ENCODE measurements at regions not wholly inside any gene's neighbourhood (a gene's known extent, or its start where the extent isn't known, plus 50 kb on each side); places are given as distances from the start of the nearest gene placed in this dataset.

- intact Hi-C loops (cut with DNase I; ENCODE audit: low total_unique reads): no loop called here
- Histone ChIP-seq H3K27ac (no peak overlapping the region), H3K9me3 (no peaks in the 10 kb centered on the region), H3K36me3 (no peaks in the 10 kb centered on the region), H3K4me1 (no peaks in the 10 kb centered on the region), H3K27me3 (no peaks in the 10 kb centered on the region), H3K4me3 (no peak overlapping the region)
- TF ChIP-seq, protein P1, sequence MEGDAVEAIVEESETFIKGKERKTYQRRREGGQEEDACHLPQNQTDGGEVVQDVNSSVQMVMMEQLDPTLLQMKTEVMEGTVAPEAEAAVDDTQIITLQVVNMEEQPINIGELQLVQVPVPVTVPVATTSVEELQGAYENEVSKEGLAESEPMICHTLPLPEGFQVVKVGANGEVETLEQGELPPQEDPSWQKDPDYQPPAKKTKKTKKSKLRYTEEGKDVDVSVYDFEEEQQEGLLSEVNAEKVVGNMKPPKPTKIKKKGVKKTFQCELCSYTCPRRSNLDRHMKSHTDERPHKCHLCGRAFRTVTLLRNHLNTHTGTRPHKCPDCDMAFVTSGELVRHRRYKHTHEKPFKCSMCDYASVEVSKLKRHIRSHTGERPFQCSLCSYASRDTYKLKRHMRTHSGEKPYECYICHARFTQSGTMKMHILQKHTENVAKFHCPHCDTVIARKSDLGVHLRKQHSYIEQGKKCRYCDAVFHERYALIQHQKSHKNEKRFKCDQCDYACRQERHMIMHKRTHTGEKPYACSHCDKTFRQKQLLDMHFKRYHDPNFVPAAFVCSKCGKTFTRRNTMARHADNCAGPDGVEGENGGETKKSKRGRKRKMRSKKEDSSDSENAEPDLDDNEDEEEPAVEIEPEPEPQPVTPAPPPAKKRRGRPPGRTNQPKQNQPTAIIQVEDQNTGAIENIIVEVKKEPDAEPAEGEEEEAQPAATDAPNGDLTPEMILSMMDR (IDR thresholded peaks at IDR 0.05): no peak
- DNase-seq: no peak
Observed at GRCh38 chr5:91478096-91478495, 95.0 kb upstream of the ARRDC3 start.

GRCh38 chr5:91477408-91477807, 94.3 kb upstream of the ARRDC3 start:
- Histone ChIP-seq H3K4me1 (no peaks in the 10 kb centered on the region), H3K27me3 (no peaks in the 10 kb centered on the region), H3K27ac (no peak overlapping the region), H3K4me3 (no peak overlapping the region), H3K36me3 (no peaks in the 10 kb centered on the region), H3K9me3 (no peaks in the 10 kb centered on the region)
- no peak for DNase-seq
- TF ChIP-seq, protein P1 (IDR thresholded peaks at IDR 0.05): no peak
- intact Hi-C loops (cut with DNase I; ENCODE audit: low total_unique reads): no loop called here

DNA sequence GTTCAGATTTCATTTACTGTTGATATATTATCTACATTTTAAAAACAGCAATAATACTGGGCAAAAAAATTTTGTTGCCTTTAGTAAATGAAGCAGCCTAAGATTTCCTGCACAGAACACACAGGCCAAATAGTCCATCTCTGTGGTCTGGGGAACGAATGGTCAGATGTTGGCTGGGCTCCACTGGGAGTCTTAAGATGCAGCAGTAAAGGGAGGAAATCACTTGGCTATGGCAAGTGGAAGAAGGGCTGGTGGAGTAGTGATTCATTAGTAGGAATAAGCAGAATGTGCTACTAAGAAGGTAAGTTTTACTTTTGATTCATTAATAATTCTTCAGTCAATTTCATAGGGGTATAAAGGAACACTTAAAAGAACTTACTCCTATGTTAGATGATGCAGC, 91.1 kb upstream of the ARRDC3 start:
- Histone ChIP-seq H3K27me3 (no peaks in the 10 kb centered on the region), H3K4me3 (no peak overlapping the region), H3K27ac (no peak overlapping the region), H3K9me3 (no peaks in the 10 kb centered on the region), H3K4me1 (peaks cover 0 to 15% (median 0%) of the 10 kb centered on the region in 4 donors), H3K36me3 (no peaks in the 10 kb centered on the region)
- intact Hi-C loops (cut with DNase I; ENCODE audit: low total_unique reads): no loop called here
- TF ChIP-seq, protein P1 (IDR thresholded peaks at IDR 0.05): no peak
- DNase-seq: no peak

GRCh38 chr5:91472631-91473030, 89.5 kb upstream of the ARRDC3 start:
- H3K9me3 ChIP-seq: no peaks in the 10 kb centered on the region
- intact Hi-C loops (cut with DNase I; ENCODE audit: low total_unique reads): no loop called here
- no peaks in the 10 kb centered on the region for H3K36me3 ChIP-seq
- peaks cover 0 to 22% (median 0%) of the 10 kb centered on the region in 4 donors for H3K4me1 ChIP-seq
- TF ChIP-seq, protein P1 (IDR thresholded peaks at IDR 0.05): no peak
- H3K27me3 ChIP-seq: no peaks in the 10 kb centered on the region
- no peak overlapping the region for H3K4me3 ChIP-seq
- no peak for DNase-seq
- no peak overlapping the region for H3K27ac ChIP-seq

DNA sequence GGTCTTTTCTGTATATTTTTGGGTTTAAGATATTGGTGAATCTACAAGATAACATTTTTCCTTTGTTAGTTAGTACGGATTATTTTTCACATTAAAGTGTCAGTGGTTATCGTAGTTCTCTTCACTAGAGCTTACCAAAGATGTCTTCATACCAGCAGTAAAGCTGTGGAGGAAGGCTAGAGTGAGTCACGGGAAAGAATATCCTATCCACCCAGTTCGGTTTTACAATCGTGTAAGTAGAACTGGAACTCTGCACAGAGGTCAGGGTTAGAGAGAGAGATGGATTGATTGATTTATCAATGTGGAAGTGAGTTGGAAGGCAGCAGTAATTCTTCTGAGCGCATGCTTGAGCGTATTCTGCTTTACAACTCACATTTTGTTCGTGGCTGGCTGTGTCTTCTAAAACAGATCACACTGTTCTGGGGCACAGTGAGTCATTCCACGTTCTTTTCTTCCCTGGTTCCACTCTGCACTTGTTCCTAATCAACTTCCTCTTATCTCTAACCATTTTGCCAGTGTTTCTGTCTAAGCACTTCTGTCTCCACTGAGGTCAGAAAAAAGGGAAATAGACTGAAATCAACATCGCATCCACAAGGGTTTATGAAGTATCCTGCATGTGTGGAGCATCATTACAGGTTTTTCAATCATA, 86.5 kb upstream of the ARRDC3 start:
- H3K27ac ChIP-seq: peak overlapping the region; percentile 15 to 50

More for the DNA sequence above, 86.5 kb upstream of the ARRDC3 start:
- no peaks in the 10 kb centered on the region for H3K27me3 ChIP-seq
- peak overlapping the region in 1 of 2 donors; percentile 13 for H3K4me3 ChIP-seq
- TF ChIP-seq, protein P1 (IDR thresholded peaks at IDR 0.05): no peak
- intact Hi-C loops (cut with DNase I; ENCODE audit: low total_unique reads): no loop called here
- H3K36me3 ChIP-seq: no peaks in the 10 kb centered on the region
- DNase-seq: peak in 1 of 2 donors; percentile 24
- no peaks in the 10 kb centered on the region for H3K9me3 ChIP-seq
- peaks cover 0 to 22% (median 0%) of the 10 kb centered on the region in 4 donors for H3K4me1 ChIP-seq

Data from tibial artery (tissue), 4 donors.